Coronary artery (tissue), 2 donors: ENCODE measurements at regions not wholly inside any gene's neighbourhood (a gene's known extent, or its start where the extent isn't known, plus 50 kb on each side); places are given as distances from the start of the nearest gene placed in this dataset.

Source experiments
- DNase-seq: peaks from one replicate; pipeline ENCODE4 v3.0.0-alpha.2; 2017; ENCODE audit warnings: low spot score
- H3K27ac ChIP-seq, 2 donors: fragments of 200-600 bp; sonication (generic); one replicate each; pipeline ENCODE4 v1.5.1; 2016 to 2019
- H3K4me3 ChIP-seq: fragments of 200-600 bp; sonication (generic); 2 replicates; pipeline ENCODE4 v1.5.1; 2016; ENCODE audit warnings: mild to moderate bottlenecking, moderate library complexity
- CTCF ChIP-seq: fragments of 200-600 bp; sonication (generic); IDR thresholded peaks from one replicate; pipeline ENCODE4 v1.5.1; 2019; ENCODE audit warnings: antibody characterized with exemption

DNA sequence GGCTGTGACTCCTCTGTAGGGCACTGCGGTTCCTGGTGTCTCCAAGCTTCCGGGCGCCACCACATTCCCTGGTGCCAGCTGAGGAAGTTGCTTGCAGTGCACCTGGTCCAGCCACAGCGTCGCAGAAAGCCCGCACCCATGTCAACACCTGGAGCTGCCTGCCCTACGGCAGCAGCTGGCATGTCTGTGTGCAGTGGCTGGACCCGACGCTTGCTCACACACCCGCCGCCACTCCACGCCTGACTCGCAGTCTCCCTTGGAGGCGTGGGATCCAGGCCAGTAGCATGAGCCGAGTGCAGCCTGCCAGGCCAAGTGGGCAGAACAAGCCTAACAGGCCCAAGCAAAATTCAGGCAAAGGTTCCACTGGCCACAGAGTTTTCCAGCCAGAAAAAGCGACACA lies 118.1 kb upstream of the PHF14 start:
- TF ChIP-seq CTCF, result no peak
- Histone ChIP-seq H3K27ac (no peak overlapping the region), H3K4me3 (no peak overlapping the region)
- no peak for DNase-seq

DNA sequence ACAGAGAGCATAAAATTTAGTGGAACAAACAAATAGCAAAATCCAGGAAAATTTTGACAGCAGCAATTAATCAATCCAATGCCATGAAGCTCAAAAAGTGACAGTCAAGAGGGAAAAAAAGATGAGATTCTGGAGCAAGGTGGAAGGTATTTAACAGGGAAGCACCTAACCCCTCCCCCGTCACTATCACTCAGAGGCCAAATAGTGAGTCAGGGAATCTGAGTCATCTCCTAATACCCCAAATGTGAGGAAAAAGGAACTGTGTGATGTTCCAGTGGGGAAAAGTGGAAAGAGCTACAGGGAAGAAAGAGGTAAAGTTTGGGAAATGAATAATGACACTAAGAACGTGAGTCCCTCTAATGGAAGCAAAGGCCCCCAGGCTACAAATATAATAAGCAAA lies 113.2 kb upstream of the PHF14 start:
- no peak for TF ChIP-seq CTCF
- Histone ChIP-seq H3K4me3 (no peak overlapping the region), H3K27ac (no peak overlapping the region)
- DNase-seq, result no peak

DNA sequence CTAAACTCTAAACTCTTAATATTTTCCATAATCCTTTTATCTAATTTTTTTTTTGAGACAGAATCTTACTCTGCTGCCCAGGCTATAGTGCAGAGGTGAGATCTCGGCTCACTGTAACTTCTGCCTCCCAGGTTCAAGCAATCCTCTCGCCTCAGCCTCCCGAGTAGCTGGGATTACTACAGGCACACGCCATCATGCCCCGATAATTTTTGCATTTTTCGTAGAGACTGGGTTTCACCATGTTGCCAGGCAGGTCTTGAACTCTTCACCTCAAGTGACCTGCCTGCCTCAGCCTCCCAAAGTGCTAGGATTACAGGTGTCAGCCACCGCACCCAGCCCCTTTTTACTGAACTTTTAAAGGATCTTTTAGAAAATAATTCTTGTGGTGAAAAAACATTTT lies 110.2 kb upstream of the PHF14 start:
- no peak for DNase-seq
- no peak overlapping the region for H3K4me3 ChIP-seq
- TF ChIP-seq CTCF, result no peak
- no peak overlapping the region for H3K27ac ChIP-seq

DNA sequence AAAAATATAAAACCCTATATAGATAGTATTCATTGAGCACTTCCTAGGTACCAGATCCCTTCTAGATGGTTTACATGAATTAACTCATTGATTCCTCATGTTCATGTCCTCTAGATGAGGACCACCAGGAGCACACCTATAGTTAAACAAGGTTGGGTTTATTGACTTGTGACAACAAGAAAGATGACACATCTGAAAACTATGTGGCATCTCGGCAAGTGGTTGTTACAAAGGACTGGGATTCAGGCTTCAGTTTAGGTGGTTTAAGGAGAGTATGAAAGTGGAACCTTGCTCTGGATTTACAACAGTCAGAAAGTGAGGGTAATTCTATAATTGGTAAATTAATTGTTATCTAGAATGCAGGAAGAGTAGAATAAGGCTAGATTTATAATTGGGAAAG lies 99.0 kb upstream of the PHF14 start:
- DNase-seq, result no peak
- no peak for TF ChIP-seq CTCF
- no peak overlapping the region for H3K27ac ChIP-seq
- H3K4me3 ChIP-seq, result no peak overlapping the region

DNA sequence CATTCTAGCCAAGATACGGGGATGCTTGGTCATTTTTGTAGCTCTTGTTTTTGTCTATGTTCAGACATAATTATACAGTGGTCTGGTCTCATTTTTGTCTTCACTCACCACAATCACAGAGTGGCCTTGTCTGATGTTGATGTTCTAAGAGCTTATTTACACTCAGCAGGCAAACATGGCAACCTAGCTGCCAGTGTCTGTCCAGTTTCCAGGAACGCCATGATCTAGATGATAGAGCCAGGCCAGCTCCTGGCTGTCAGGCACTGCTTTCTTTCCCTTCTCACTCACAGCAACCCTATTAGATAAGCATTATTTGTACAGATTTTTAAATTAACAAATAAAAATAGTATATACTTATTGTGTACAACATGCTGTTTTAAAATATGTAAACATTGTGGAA lies 98.6 kb upstream of the PHF14 start:
- DNase-seq, result no peak
- no peak overlapping the region for H3K27ac ChIP-seq
- no peak for TF ChIP-seq CTCF
- no peak overlapping the region for H3K4me3 ChIP-seq

DNA sequence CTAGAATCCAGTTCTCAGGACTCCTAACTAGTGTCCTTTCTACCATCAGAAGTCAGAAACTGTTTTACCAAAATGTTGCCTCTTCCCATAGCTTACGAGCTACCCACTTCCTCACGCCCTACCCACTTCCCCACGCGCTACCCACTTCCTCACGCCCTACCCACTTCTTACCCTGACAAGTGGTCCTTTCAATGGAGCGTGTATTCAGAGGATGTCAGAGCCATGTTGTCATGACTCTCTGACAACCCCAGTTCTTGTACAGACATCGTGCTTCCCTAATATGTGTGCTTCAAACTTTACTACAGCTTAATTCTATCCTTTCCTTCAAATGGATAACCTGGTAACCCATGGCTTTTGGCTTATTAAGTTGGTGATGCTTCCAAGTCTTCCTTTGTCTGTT lies 84.8 kb upstream of the PHF14 start:
- no peak for DNase-seq
- no peak overlapping the region for H3K27ac ChIP-seq
- TF ChIP-seq CTCF, result no peak
- H3K4me3 ChIP-seq, result peak overlapping the region; percentile 13

- peak overlapping the region; percentile 13 for H3K4me3 ChIP-seq
- no peak for TF ChIP-seq CTCF
These were observed 84.3 kb upstream of the PHF14 start for GRCh38 chr7:10889266-10889898.

More at GRCh38 chr7:10889266-10889898, 84.3 kb upstream of the PHF14 start:
- H3K27ac ChIP-seq, result no peak overlapping the region
- no peak for DNase-seq
